SK-N-SH (cell line): ENCODE measurements at regions not wholly inside any gene's neighbourhood (a gene's known extent, or its start where the extent isn't known, plus 50 kb on each side); places are given as distances from the start of the nearest gene placed in this dataset.

Source experiments
- CTCF ChIA-PET: fragments of 300-600, 350-600 bp; formaldehyde crosslinking; extraction: SDS; loops from one replicate; lab custom pipeline; 2021; lab: Yijun Ruan, JAX
- POLR2A ChIA-PET: fragments of 350-600 bp; sonication (Branson Sonifier 250); formaldehyde crosslinking; extraction: SDS; loops from one replicate; lab custom pipeline; 2020; ENCODE audit warnings: antibody characterized with exemption, inconsistent platforms; lab: Yijun Ruan, JAX
- DNase-seq: peaks from one replicate; pipeline ENCODE4 v3.0.0; 2012
- H2AFZ ChIP-seq: fragments of 200-600 bp; sonication (generic); 2 replicates; pipeline ENCODE4 v1.8.1; 2016; ENCODE audit warnings: antibody characterized with exemption, mild to moderate bottlenecking, low read depth
- H3F3A ChIP-seq: fragments of 200-600 bp; sonication (generic); replicated peaks from 2 replicates; pipeline ENCODE3; 2016; ENCODE audit warnings: antibody characterized with exemption, mild to moderate bottlenecking; ENCODE audit not compliant: insufficient read depth
- H3K27ac ChIP-seq, 2 experiments: fragments of 200-500 bp in 1 of 2; fragments of 200-600 bp in 1 of 2; sonication (Bioruptor generic) in 1 of 2; sonication (generic), shearing (Covaris generic) in 1 of 2; 2 replicates each; pipeline versions ENCODE4 v1.5.1 to v1.6.1; 2014 to 2016; ENCODE audit warnings: low read depth in 2 of 2, inconsistent platforms in 1 of 2, low read length in 1 of 2, mild to moderate bottlenecking in 1 of 2, mixed read lengths in 1 of 2
- H3K27me3 ChIP-seq: fragments of 200-600 bp; sonication (generic), shearing (Covaris generic); 2 replicates; pipeline ENCODE4 v1.6.1; 2016; ENCODE audit warnings: mixed run types; ENCODE audit not compliant: insufficient read depth
- H3K36me3 ChIP-seq, 2 experiments: fragments of 200-500 bp in 1 of 2; fragments of 200-600 bp in 1 of 2; sonication (Bioruptor generic) in 1 of 2; sonication (generic) in 1 of 2; replicated peaks in 1 of 2; 2 replicates each; pipeline versions ENCODE3 to v1.5.1; 2014 to 2016; ENCODE audit warnings: low read length in 1 of 2, mild to moderate bottlenecking in 1 of 2; ENCODE audit not compliant: insufficient read depth in 2 of 2, control insufficient read depth in 1 of 2
- H3K4me1 ChIP-seq, 2 experiments: fragments of 200-500 bp in 1 of 2; fragments of 200-600 bp in 1 of 2; sonication (Bioruptor generic) in 1 of 2; sonication (generic), shearing (Covaris generic) in 1 of 2; 2 replicates each; pipeline versions ENCODE4 v1.5.1 to v1.6.1; 2014 to 2016; ENCODE audit warnings: low read depth in 1 of 2, low read length in 1 of 2, mixed run types in 1 of 2; ENCODE audit not compliant: insufficient read depth in 2 of 2, control insufficient read depth in 1 of 2
- H3K4me2 ChIP-seq: fragments of 200-600 bp; sonication (generic), shearing (Covaris generic); 2 replicates; pipeline ENCODE4 v1.6.1; 2017; ENCODE audit warnings: mixed run types
- H3K4me3 ChIP-seq, 2 experiments: fragments of 200-500 bp in 1 of 2; fragments of 200-600 bp in 1 of 2; sonication (Bioruptor generic) in 1 of 2; sonication (generic), shearing (Covaris generic) in 1 of 2; 2 replicates each; pipeline versions ENCODE4 v1.5.1 to v1.8.1; 2014 to 2016; ENCODE audit warnings: low read depth in 2 of 2, inconsistent platforms in 1 of 2, low read length in 1 of 2, mild to moderate bottlenecking in 1 of 2, mixed read lengths in 1 of 2, moderate library complexity in 1 of 2
- H3K79me2 ChIP-seq: fragments of 200-600 bp; sonication (generic); 2 replicates; pipeline ENCODE4 v1.8.1; 2017; ENCODE audit warnings: mild to moderate bottlenecking; ENCODE audit not compliant: insufficient read depth
- H3K9ac ChIP-seq: fragments of 200-600 bp; sonication (generic); 2 replicates; pipeline ENCODE4 v1.6.1; 2017; ENCODE audit warnings: mixed run types
- H3K9me2 ChIP-seq: fragments of 200-600 bp; sonication (generic); 2 replicates; pipeline ENCODE4 v1.6.1; 2017; ENCODE audit warnings: mixed run types
- H3K9me3 ChIP-seq: fragments of 200-600 bp; sonication (generic); 2 replicates; pipeline ENCODE4 v1.6.1; 2017; ENCODE audit warnings: mixed run types, mild to moderate bottlenecking, moderate library complexity
- H4K20me1 ChIP-seq: fragments of 200-600 bp; sonication (generic); 2 replicates; pipeline ENCODE4 v1.6.1; 2017; ENCODE audit warnings: mild to moderate bottlenecking, mixed run types; ENCODE audit not compliant: insufficient read depth
- CTCF ChIP-seq: fragments of 200-600 bp; sonication (generic); IDR thresholded peaks from 2 replicates; pipeline ENCODE4 v1.6.1; 2017; ENCODE audit warnings: antibody characterized with exemption, mild to moderate bottlenecking, moderate library complexity
- ELF1 ChIP-seq: IDR thresholded peaks from 2 replicates; pipeline ENCODE4 v1.4.0; 2012
- EZH2phosphoT487 ChIP-seq: fragments of 200-600 bp; sonication (generic); IDR thresholded peaks from 2 replicates; pipeline ENCODE4 v1.6.1; 2017; ENCODE audit warnings: low read depth, mixed run types, mild to moderate bottlenecking, antibody characterized with exemption, moderate library complexity, borderline replicate concordance
- FOXJ3 ChIP-seq: sonication (generic); formaldehyde crosslinking; IDR thresholded peaks from 2 replicates; pipeline ENCODE4 v1.5.1; 2020; ENCODE audit warnings: mild to moderate bottlenecking, missing genetic modification reagents
- FOXM1 ChIP-seq: IDR thresholded peaks from 2 replicates; pipeline ENCODE4 v1.4.0; 2012; ENCODE audit warnings: low read depth, mild to moderate bottlenecking
- GABPA ChIP-seq: IDR thresholded peaks from 2 replicates; pipeline ENCODE4 v1.4.0; 2012; ENCODE audit warnings: low read depth, mild to moderate bottlenecking
- JUND ChIP-seq: IDR thresholded peaks from 2 replicates; pipeline ENCODE4 v1.4.0; 2012
- MAX ChIP-seq: IDR thresholded peaks from 2 replicates; pipeline ENCODE4 v1.4.0; 2012; ENCODE audit warnings: low read depth
- MEF2A ChIP-seq: IDR thresholded peaks from 2 replicates; pipeline ENCODE4 v1.4.0; 2012; ENCODE audit warnings: low read depth, borderline replicate concordance
- MXI1 ChIP-seq: IDR thresholded peaks from 2 replicates; pipeline ENCODE4 v1.6.1; 2012; ENCODE audit warnings: mild to moderate bottlenecking, low read depth, low read length, improper control_type of control experiment
- NFIC ChIP-seq: IDR thresholded peaks from 2 replicates; pipeline ENCODE4 v1.4.0; 2012; ENCODE audit warnings: borderline replicate concordance
- NRF1 ChIP-seq: IDR thresholded peaks from 2 replicates; pipeline ENCODE4 v1.6.1; 2012; ENCODE audit warnings: low read depth, mild to moderate bottlenecking, low read length
- PBX3 ChIP-seq: IDR thresholded peaks from 2 replicates; pipeline ENCODE4; 2012
- POLR2AphosphoS5 ChIP-seq: IDR thresholded peaks from 2 replicates; pipeline ENCODE4 v1.6.1; 2012; ENCODE audit warnings: low read depth, low read length
- RAD21 ChIP-seq: IDR thresholded peaks from 2 replicates; pipeline ENCODE4 v1.6.1; 2012; ENCODE audit warnings: mild to moderate bottlenecking, low read length
- RCOR1 ChIP-seq: fragments of 150-350 bp; IDR thresholded peaks from 2 replicates; pipeline ENCODE4 v1.6.1; 2017; ENCODE audit warnings: antibody characterized with exemption, low read length
- RFX5 ChIP-seq: IDR thresholded peaks from 2 replicates; pipeline ENCODE4 v1.6.1; 2012; ENCODE audit warnings: mild to moderate bottlenecking, improper control_type of control experiment, low read length
- SIN3A ChIP-seq: IDR thresholded peaks from 2 replicates; pipeline ENCODE4 v1.6.1; 2012; ENCODE audit warnings: low read depth, mild to moderate bottlenecking, low read length, moderate library complexity, borderline replicate concordance
- SMC3 ChIP-seq: IDR thresholded peaks from 2 replicates; pipeline ENCODE4 v1.6.1; 2012; ENCODE audit warnings: low read depth, low read length, improper control_type of control experiment
- TAF1 ChIP-seq: IDR thresholded peaks from 2 replicates; pipeline ENCODE4 v1.6.1; 2012; ENCODE audit warnings: low read depth, mild to moderate bottlenecking, low read length, moderate library complexity, borderline replicate concordance
- TCF12 ChIP-seq: IDR thresholded peaks from 2 replicates; pipeline ENCODE4 v1.4.0; 2012
- USF1 ChIP-seq: IDR thresholded peaks from 2 replicates; pipeline ENCODE4 v1.4.0; 2012; ENCODE audit warnings: low read depth, borderline replicate concordance
- USF2 ChIP-seq: fragments of 150-350 bp; IDR thresholded peaks from 2 replicates; pipeline ENCODE4 v1.6.1; 2017; ENCODE audit warnings: antibody characterized with exemption, low read length, low read depth, borderline replicate concordance
- YY1 ChIP-seq: IDR thresholded peaks from 2 replicates; pipeline ENCODE4 v1.4.0; 2012; ENCODE audit warnings: low read depth, mild to moderate bottlenecking
- WGBS: methylation state at CpG from one replicate; pipeline ENCODE4 v1.1.6; 2017; ENCODE audit warnings: low lambda C conversion rate; 5-methylcytosine and 5-hydroxymethylcytosine counted together

- no peaks in the 10 kb centered on the region for H3K27me3 ChIP-seq
- POLR2A ChIA-PET, result no interaction called here
- no peak overlapping the region for H3K4me3 ChIP-seq
- H4K20me1 ChIP-seq, result no peaks in the 10 kb centered on the region
- no peak overlapping the region for H2AFZ ChIP-seq
- no peak for DNase-seq
- no peaks in the 10 kb centered on the region for H3F3A ChIP-seq
- no peaks in the 10 kb centered on the region for H3K79me2 ChIP-seq
- H3K9me2 ChIP-seq, result no peaks in the 10 kb centered on the region
- peaks cover 5 to 27% of the 10 kb centered on the region in 2 experiments; a peak in 2 of 4 replicates for H3K4me1 ChIP-seq
- no peak overlapping the region for H3K4me2 ChIP-seq
- TF ChIP-seq JUND (no peak), NFIC (no peak), ELF1 (no peak), TCF12 (no peak), EZH2phosphoT487 (no peak), MAX (no peak), SMC3 (no peak), RCOR1 (no peak), MEF2A (no peak), CTCF (no peak), FOXM1 (no peak), YY1 (no peak), PBX3 (no peak), GABPA (no peak), USF2 (no peak), RFX5 (no peak)
- no peaks in the 10 kb centered on the region for H3K9me3 ChIP-seq
- H3K36me3 ChIP-seq, result no peaks in the 10 kb centered on the region
- CTCF ChIA-PET, result interaction anchor here (1.0 kb wide), 2 partner anchors 156 to 473 kb away, joined by 3 to 5 read pairs; no protein-coding TSS in a partner anchor
- 72% methylated on average over 4 of the region's 4 CpGs for WGBS
- no peak overlapping the region for H3K9ac ChIP-seq
- H3K27ac ChIP-seq, result peak overlapping the region in 1 of 2 experiments; percentile 81; a peak in 2 of 4 replicates
Observed at GRCh38 chr3:177523872-177524438, 326.7 kb upstream of the TBL1XR1 start.

- Histone ChIP-seq H3K9ac (no peak overlapping the region), H3K79me2 (no peaks in the 10 kb centered on the region), H3K4me2 (no peak overlapping the region), H3K4me1 (peaks cover 8 to 27% of the 10 kb centered on the region in 2 experiments; a peak in 2 of 4 replicates), H3K27me3 (no peaks in the 10 kb centered on the region), H3K9me2 (no peaks in the 10 kb centered on the region), H4K20me1 (no peaks in the 10 kb centered on the region), H3F3A (no peaks in the 10 kb centered on the region), H3K4me3 (no peak overlapping the region; a peak in 1 of 4 replicates), H3K36me3 (no peaks in the 10 kb centered on the region), H2AFZ (no peak overlapping the region), H3K9me3 (no peaks in the 10 kb centered on the region), H3K27ac (no peak overlapping the region; a peak in 1 of 4 replicates)
- WGBS, result 93% methylated on average over 4 of the region's 4 CpGs
- DNase-seq, result no peak
- ChIA-PET CTCF (interaction anchor here (1.0 kb wide), 1 partner anchor 155 kb away, joined by 3 read pairs; no protein-coding TSS in a partner anchor), POLR2A (no interaction called here)
- TF ChIP-seq CTCF, result no peak
- TF ChIP-seq MXI1, result no peak
- TF ChIP-seq RAD21, result no peak
- TF ChIP-seq SIN3A, result no peak
- no peak for TF ChIP-seq NRF1
- no peak for TF ChIP-seq FOXJ3 (CRISPR knock-in tag)
- TF ChIP-seq POLR2AphosphoS5, result no peak
- TF ChIP-seq NFIC, result no peak
- TF ChIP-seq TAF1, result no peak
- no peak for TF ChIP-seq RCOR1
- no peak for TF ChIP-seq USF1
- TF ChIP-seq ELF1, result no peak
Observed at GRCh38 chr3:177524742-177525141, 327.5 kb upstream of the TBL1XR1 start.
